Neural progenitor cell (in vitro differentiated cells): ENCODE measurements at regions not wholly inside any gene's neighbourhood (a gene's known extent, or its start where the extent isn't known, plus 50 kb on each side); places are given as distances from the start of the nearest gene placed in this dataset.

Experiments used
- CTCF ChIP-seq: fragments of 200-600 bp; sonication (generic); IDR thresholded peaks from 2 replicates; pipeline ENCODE4 v1.5.1; 2017; ENCODE audit warnings: antibody characterized with exemption, mild to moderate bottlenecking
- EZH2 ChIP-seq: fragments of 200-600 bp; sonication (generic); IDR thresholded peaks from 2 replicates; pipeline ENCODE4 v1.6.1; 2017; ENCODE audit warnings: antibody characterized with exemption, mild to moderate bottlenecking, moderate library complexity
- EZH2phosphoT487 ChIP-seq: fragments of 200-600 bp; sonication (generic); IDR thresholded peaks from 2 replicates; pipeline ENCODE4 v1.6.1; 2017; ENCODE audit warnings: antibody characterized with exemption

DNA sequence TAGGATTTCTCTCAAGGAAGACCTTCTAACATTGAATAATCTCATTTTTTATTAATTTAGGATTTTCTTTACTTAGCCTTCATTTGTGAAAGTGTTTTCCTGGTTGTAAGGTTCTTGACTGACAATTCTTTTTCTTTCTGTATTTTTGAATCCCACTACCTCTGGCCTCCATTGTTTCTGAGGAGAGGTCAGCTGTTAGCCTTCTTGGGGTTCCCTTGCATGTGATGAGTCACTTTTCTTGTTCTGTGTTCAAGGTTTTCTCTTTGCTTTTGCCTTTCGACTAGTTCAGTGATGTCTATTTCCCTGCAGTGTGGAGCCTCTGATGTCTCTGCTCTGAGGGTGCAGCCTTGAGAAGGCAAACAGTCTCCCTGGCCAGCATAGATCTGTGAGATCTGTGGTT, 304.1 kb upstream of the ZNF32 start:
- TF ChIP-seq CTCF = no peak
- TF ChIP-seq EZH2phosphoT487 = no peak
- no peak for TF ChIP-seq EZH2
